Colon (tissue), 2 donors: ENCODE measurements at regions not wholly inside any gene's neighbourhood (a gene's known extent, or its start where the extent isn't known, plus 50 kb on each side); places are given as distances from the start of the nearest gene placed in this dataset.
"Not testable (repeated sequence)": the region's sequence is repeated elsewhere in the genome, so short reads cannot be mapped to it uniquely, and the experiment has no call there.

Source experiments
- FAIRE-seq: peaks from 2 replicates; lab custom pipeline; 2012; peaks lifted over from hg19 to GRCh38; lab: Jason Lieb, UNC
- donor health status: control.
- donor health status: control.

GRCh38 chr10:3574451-3574850, 210.6 kb downstream of the KLF6 start:
- no peak for FAIRE-seq

GRCh38 chr10:3573498-3573897, 211.5 kb downstream of the KLF6 start:
- FAIRE-seq: no peak

DNA sequence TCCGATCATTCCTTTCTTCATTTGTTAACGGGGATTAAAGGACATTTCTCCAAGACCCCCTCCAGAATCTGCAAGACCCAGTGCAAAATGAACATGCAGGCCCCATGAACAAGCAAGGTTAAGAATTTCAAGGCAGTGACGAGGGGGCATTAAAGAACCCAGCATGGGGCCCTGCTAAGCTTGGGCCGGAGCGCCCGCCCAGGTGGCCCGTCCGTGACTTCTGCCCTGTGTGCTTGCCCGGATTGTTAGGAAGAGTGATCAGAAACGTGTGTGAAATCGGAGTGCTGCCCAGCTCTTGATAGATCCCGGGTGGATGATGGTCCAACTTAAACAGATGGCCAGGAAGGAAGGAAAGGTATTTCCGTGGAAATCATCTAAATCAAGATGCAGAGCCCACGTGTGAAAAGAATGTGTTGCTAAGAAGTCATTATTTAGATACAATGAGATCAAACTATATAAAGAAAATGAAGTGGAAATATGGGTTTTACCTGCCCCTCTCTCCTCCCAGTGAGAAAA, 213.6 kb downstream of the KLF6 start:
- no peak for FAIRE-seq

- FAIRE-seq: no peak
These were observed 214.1 kb downstream of the KLF6 start for GRCh38 chr10:3570855-3571266.

- no peak for FAIRE-seq
These were observed 214.8 kb downstream of the KLF6 start for GRCh38 chr10:3570131-3570729.

GRCh38 chr10:3568983-3569382, 216.0 kb downstream of the KLF6 start:
- FAIRE-seq: no peak

- FAIRE-seq: no peak
These were observed 216.6 kb downstream of the KLF6 start for GRCh38 chr10:3568392-3568791.

- FAIRE-seq: no peak
These were observed 217.6 kb downstream of the KLF6 start for GRCh38 chr10:3567291-3567963.

DNA sequence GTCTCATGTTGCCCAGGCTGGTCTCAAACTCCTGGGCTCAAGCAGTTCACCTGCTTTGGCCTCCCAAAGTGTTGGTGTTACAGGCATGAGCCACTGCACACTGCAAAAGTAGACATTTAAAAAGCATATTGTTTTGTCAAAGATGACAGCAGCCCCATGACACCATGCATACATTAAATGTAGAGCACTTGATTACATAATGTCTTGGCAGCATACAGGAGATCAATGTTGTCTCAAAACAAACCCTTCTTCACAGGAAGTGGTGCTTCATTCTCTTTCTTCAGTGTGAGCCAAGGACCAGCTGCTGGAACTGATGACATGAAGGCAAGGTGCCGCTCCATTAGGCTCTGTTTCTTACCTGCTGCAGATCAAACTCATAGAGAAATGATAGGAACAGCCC, 218.4 kb downstream of the KLF6 start:
- FAIRE-seq: no peak

DNA sequence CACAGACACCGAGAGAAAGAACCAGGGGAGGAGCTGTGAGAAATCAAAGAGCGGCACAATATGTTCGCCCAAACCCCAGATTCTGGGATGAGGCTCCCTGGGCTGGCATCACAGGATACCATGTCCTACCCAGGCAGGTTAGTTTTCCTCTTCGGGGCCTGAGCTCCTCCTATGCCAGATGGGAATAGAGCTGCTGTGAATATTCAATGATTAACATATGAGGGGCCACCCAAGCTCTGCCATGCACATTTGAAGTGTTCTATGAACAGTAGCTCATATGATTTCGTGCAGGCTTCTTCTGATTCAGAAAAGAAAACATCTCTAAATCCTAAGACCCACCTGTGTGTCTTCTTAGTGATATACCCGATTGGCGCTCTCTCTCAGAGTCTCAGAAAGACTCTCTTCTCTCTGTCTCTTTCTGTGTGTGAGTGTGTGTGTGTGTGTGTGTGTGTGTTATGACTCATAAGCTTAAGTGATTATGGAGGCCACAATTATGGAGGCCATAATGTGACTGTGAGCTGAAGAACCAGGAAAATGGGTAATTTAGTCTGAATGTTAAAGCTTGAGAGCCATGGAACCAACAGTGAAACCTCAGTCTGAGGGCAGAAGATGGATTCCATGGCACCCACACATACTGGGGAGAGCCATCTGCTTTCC, 220.5 kb downstream of the KLF6 start:
- FAIRE-seq: no peak

DNA sequence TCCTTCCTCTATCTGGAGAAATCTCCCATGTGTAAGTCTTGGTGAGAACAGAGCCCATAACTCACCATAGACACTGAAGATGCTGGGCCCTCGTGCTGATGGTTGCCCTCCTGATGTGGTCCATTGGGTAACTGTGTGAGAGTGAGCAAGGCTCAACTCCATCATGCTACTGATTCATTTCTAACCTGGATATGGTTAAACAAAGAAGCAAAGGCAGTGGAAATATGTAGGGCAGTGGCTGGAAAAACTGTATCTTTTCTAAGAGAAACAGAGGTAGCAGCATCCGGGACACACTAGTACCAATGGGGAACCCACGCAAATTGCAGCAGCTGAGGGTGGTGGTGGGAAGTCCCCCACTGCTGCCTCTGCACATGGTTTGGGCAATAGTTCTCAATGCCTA, 221.7 kb downstream of the KLF6 start:
- no peak for FAIRE-seq

DNA sequence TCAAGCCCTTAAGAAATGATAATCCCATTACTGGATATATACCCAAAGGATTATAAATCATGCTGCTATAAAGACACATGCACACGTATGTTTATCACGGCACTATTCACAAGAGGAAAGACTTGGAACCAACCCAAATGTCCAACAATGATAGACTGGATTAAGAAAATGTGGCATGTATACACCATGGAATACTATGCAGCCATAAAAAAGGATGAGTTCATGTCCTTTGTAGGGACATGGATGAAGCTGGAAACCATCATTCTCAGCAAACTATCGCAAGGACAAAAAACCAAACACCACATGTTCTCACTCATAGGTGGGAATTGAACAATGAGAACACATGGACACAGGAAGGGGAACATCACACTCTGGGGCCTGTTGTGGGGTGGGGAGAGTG, 224.4 kb downstream of the KLF6 start:
- FAIRE-seq: not testable (repeated sequence)

DNA sequence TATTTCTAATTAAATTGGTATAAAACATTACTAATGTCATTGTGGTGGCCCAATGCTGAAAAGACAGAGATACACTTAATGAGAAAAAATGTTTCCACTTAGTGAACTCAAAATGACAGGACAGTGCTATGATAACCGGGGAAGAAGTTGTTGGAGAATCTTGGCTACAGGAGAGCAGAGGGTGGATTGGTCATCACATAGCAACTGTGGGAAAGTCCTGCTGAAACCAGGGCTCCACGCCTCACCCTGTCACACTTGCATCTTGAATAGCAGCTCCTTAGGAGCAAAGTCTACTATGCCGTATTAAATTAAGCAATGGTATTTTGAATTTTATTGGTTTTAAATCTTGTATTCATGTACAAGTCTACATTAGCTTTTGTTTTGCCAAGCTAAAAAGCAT, 225.5 kb downstream of the KLF6 start:
- no peak for FAIRE-seq

DNA sequence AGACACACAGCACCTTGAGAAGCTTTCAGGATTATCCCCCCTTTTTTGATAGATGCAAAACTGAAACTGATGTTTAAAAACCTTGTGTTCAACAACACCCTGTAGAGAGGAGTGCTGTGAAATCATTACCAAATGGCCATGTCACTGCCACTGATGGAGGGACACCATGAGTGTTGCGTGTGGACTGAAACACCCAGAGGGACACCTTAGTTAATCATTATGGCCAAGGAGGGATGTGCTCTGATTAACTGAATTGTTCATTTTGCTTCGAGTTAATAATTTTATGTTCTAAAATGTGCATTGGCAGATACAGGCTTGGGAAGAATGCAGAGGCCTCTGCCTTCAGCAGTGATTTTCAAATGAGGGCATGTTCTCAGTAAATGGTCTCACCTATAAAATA, 226.0 kb downstream of the KLF6 start:
- no peak for FAIRE-seq

DNA sequence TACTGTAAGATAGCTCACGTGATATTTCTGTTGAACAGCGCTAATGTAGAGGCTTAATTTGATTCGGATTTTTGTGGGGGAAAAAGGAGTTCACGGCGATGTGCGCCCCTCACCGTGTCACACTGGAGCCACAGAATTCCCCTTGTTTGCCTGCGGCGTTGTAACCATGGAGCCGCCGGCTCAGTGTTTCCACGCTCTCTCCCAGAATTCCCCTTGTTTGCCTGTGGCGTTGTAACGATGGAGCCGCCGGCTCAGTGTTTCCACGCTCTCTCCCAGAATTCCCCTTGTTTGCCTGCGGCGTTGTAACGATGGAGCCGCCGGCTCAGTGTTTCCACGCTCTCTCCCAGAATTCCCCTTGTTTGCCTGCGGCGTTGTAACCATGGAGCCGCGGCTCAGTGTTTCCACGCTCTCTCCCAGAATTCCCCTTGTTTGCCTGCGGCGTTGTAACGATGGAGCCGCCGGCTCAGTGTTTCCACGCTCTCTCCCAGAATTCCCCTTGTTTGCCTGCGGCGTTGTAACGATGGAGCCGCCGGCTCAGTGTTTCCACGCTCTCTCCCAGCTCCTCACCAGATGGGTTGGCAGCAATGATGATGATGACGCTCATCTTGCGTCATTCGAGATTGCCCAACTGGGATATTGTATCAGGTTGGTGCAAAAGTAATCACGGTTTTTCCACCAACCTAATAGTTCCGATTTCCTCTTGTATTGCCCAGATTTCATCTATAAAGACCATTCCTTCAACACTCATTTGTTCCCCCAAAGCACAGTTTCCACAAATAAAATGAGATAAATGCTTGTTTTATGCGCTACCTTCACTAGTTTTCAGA, 228.6 kb downstream of the KLF6 start:
- not testable (repeated sequence) for FAIRE-seq

DNA sequence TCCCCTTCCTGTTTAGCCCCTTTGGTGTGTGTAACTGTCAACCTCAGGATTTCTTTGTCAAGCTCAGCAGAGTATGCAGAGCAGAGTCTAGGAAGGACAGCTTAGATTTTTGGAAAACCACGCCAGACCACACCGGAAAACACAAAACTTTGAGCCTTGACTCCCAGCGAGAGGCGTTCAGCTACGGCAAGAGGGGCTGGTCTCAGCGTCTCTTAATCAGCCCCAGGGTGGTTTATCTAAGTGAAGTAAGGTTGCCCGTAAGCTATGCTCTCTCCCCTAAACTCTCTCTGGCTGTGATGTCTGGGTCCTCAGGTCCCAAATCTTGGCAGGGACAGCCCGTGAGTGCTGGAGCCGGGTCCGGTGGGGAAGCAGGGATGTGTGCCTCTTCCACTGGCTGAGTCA, 230.9 kb downstream of the KLF6 start:
- no peak for FAIRE-seq

DNA sequence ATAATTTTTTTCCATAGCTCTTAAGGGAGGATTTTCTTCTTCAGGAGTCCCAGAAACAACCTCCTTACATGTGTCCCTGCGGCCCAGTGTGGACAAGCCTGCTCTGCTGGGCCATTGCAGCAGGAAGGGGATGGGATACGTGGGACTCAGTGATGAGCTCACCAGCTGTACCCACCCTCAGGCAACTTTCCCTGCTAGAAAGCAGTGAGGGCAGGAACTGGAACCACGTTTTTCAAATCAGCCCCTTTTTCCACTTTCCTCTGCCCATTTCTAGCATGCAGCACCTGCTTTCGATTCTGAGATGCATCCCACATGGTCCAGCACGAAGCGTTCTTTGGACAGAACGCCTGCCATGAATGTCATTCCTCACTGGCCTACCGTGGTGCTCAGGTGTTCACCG, 232.7 kb downstream of the KLF6 start:
- no peak for FAIRE-seq

DNA sequence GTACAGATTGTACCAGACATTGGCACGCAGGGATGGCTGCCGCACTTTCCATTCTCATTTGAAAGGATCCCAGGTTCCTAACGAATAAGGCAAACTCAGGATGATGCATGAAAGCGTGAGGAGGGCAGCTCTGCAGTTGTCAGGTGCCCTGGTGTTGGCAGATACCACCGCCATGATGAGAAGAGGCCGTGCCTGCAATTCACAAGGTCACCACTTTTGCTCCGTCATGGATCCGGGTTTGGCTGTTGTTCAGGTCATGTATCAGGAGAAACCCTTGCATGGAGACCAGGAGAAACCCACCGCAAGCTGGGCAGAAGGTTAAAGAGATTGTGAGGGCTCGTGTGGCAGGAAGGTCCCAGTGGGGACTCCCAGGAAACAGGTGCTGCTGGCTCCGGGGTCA, 233.2 kb downstream of the KLF6 start:
- FAIRE-seq: no peak

- no peak for FAIRE-seq
These were observed 235.9 kb downstream of the KLF6 start for GRCh38 chr10:3549118-3549517.

GRCh38 chr10:3548702-3549101, 236.3 kb downstream of the KLF6 start:
- FAIRE-seq: no peak

- FAIRE-seq: no peak
These were observed 236.9 kb downstream of the KLF6 start for GRCh38 chr10:3548076-3548475.

GRCh38 chr10:3544561-3544960, 240.4 kb downstream of the KLF6 start:
- no peak for FAIRE-seq

DNA sequence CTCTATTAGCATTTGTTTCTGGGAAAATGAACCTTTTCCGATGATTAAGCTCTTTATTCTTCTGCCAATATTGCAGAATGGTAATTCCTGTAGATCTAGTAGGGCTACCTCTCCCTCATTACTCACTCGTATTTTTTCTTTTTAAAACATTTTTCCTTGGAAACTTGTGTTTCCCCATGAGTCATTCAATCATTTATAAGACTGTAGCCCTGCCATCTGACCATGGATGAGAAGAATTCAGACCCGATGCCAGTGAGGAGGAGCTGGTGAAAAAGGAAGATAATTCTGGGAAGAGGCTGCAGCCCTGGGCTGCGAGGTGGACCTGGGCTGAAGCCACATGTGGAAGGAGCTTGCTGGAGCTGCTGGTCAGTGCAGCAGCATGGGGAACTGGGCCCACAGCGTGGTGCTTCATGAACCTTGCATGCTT, 242.8 kb downstream of the KLF6 start:
- FAIRE-seq: no peak
